RWPE1 (cell line): ENCODE measurements at regions not wholly inside any gene's neighbourhood (a gene's known extent, or its start where the extent isn't known, plus 50 kb on each side); places are given as distances from the start of the nearest gene placed in this dataset.

Experiments
- CTCF ChIA-PET: fragments of 350-600 bp; sonication (Branson Sonifier 250); formaldehyde crosslinking; extraction: SDS; loops from one replicate; lab custom pipeline; 2021; lab: Yijun Ruan, JAX
- POLR2A ChIA-PET: fragments of 400-600 bp; formaldehyde crosslinking; extraction: SDS; loops from one replicate; lab custom pipeline; 2020; ENCODE audit warnings: antibody characterized with exemption; ENCODE audit not compliant: low non-redundant PET; lab: Yijun Ruan, JAX
- DNase-seq: peaks from one replicate; pipeline ENCODE4 v3.0.0; 2012; ENCODE audit warnings: low spot score
- H3K27ac ChIP-seq: fragments of 450-650 bp; 2 replicates; pipeline ENCODE4 v1.5.1; 2017
- CTCF ChIP-seq: fragments of 450-650 bp; conservative IDR thresholded peaks from 2 replicates; pipeline ENCODE4 v1.5.1; 2017; ENCODE audit warnings: low read depth, mild to moderate bottlenecking

DNA sequence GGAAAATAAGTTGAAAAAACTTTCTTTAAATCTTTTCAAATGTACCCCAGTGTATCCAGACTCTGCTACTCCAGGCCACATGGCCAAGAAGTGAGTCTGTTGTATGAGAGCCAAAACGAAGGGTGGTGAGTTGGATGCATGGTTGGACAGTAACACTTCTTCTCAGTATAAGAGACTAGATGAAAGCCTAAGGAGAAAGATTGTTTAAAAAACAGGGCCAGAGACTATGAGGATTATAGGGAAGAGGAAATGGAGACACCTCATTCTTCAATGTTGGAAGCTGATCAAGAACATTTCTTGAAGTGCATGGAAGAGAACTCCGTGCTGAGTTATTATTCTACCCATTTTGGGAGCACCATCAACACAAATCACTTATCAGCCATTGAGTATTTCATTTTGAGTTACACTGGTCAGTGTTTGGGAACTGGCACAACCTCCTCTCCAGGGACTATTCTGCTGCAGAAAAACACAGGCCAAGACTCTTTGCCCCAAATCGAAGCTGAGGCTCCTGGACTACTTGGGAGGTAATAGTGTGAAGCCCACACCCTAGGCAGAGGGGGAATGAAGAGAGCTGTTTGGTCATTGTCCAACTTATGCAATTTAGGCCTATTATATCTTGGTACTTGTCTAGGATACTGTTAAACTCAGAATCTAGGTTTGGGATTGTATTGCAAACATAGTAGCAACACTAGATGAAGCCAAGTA is 123.0 kb upstream of the SEC61G start:
- no peak for DNase-seq
- no peak overlapping the region for H3K27ac ChIP-seq
- ChIA-PET POLR2A (no interaction called here), CTCF (interaction anchor here (0.8 kb wide), 1 partner anchor 13 kb away, joined by 3 read pairs; no protein-coding TSS in a partner anchor)
- TF ChIP-seq CTCF: no peak

- no peak for DNase-seq
- ChIA-PET CTCF (interaction anchor here (0.8 kb wide), 1 partner anchor 14 kb away, joined by 3 read pairs; no protein-coding TSS in a partner anchor), POLR2A (no interaction called here)
Observed at GRCh38 chr7:54882694-54883093, 123.7 kb upstream of the SEC61G start.

DNA sequence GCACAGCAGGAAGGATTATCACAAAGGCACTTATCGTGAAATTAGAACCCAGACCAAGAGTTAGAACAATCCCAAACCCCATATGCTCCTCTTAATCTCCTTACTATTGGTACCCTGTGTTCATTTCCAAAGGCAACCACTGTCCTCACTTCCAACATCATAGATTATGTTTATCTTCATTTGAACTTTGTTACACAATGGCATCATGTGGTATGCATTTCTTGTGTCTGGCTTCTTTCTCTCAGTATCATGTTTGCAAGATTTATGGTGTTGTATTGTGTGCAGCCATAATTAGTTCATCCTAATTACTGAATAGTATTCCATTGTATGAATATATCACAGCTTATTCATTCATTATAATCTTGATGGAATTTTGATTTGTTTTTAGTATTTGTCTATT is 124.6 kb upstream of the SEC61G start:
- ChIA-PET CTCF (no interaction called here), POLR2A (no interaction called here)
- DNase-seq: no peak
- H3K27ac ChIP-seq: no peak overlapping the region
- no peak for TF ChIP-seq CTCF

More at GRCh38 chr7:54882694-54883093, 123.7 kb upstream of the SEC61G start:
- TF ChIP-seq CTCF: no peak
- no peak overlapping the region for H3K27ac ChIP-seq

DNA sequence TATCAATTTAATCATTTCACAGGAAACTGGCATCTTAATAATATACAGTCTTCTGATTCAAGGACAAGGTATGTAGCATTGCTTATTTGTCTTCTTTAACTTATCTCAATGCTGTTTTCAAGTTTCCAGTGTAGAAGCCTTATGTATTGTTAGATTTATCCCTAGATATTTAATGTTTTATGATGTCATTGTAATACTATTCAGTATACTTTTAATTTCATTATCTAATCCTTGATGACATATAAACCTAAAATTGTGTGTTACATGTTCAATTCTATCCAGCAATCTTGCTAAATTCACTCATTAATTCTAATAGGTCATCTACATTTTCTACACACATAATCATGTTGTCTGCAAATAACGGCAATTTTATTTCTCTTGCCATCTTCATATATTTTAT is 126.3 kb upstream of the SEC61G start:
- H3K27ac ChIP-seq: no peak overlapping the region
- CTCF ChIA-PET: no interaction called here
- POLR2A ChIA-PET: no interaction called here
- no peak for DNase-seq
- TF ChIP-seq CTCF: no peak

DNA sequence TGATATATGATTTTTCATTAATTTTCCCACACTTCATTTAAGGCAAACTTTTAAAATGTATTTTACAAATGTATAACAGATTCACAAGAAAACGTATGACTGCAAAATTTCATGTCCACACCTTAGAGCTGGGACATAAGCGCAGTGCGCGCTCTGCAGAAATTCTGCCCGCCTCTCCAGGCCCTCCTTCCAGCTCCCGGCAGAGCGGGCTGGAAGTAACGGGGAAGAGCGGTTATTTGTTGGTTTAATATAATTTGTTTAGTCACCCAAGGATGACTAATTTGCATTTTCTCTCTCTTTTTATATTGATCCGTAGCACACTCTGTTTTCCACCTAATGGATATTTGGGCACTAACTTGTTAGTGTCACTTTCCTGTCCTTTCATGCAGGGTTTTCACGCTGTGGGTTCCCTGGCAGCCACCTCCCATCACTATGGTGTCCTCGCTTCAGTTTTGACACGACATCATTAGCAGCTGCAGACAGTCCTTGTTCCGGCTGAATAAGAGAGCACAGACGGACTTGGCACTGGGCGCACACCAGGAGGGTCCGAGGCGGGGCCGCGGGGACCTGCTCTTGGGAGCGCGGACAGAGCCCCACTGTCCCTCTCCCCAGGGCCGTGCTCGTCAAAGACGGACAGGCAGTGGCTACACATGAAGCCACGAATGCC is 129.2 kb upstream of the SEC61G start:
- H3K27ac ChIP-seq: 0 out of 2 replicates have a peak overlapping the region, but pooled peaks have one; percentile 4
- no peak for TF ChIP-seq CTCF
- ChIA-PET CTCF (interaction anchor here (0.6 kb wide), 1 partner anchor 383 kb away, joined by 3 read pairs; no protein-coding TSS in a partner anchor), POLR2A (no interaction called here)
- DNase-seq: no peak

GRCh38 chr7:54888734-54889082 is 129.7 kb upstream of the SEC61G start:
- TF ChIP-seq CTCF: no peak
- DNase-seq: no peak
- H3K27ac ChIP-seq: 0 out of 2 replicates have a peak overlapping the region, but pooled peaks have one; percentile 4
- ChIA-PET CTCF (interaction anchor here (0.6 kb wide), 1 partner anchor 382 kb away, joined by 3 read pairs; no protein-coding TSS in a partner anchor), POLR2A (no interaction called here)
